Hepatocyte (in vitro differentiated cells): ENCODE measurements at regions not wholly inside any gene's neighbourhood (a gene's known extent, or its start where the extent isn't known, plus 50 kb on each side); places are given as distances from the start of the nearest gene placed in this dataset.

Source experiments
- DNase-seq: peaks from one replicate; pipeline ENCODE4 v3.0.0-alpha.2; 2016; ENCODE audit warnings: low spot score
- H2AFZ ChIP-seq: fragments of 200-600 bp; sonication (generic); 2 replicates; pipeline ENCODE4 v1.6.0; 2016; ENCODE audit warnings: antibody characterized with exemption, mild to moderate bottlenecking
- H3K27ac ChIP-seq: fragments of 200-600 bp; sonication (generic); 2 replicates; pipeline ENCODE4 v1.5.1; 2016; ENCODE audit warnings: mild to moderate bottlenecking
- H3K27me3 ChIP-seq: fragments of 200-600 bp; sonication (generic); 2 replicates; pipeline ENCODE4 v1.6.1; 2016
- H3K36me3 ChIP-seq: fragments of 200-600 bp; sonication (generic); replicated peaks from 2 replicates; pipeline ENCODE4 v1.5.1; 2016; ENCODE audit warnings: low read depth; ENCODE audit not compliant: insufficient read depth
- H3K4me1 ChIP-seq: fragments of 200-600 bp; sonication (generic); 2 replicates; pipeline ENCODE4 v1.5.1; 2016; ENCODE audit warnings: mild to moderate bottlenecking, moderate library complexity; ENCODE audit not compliant: insufficient read depth
- H3K4me2 ChIP-seq: fragments of 200-600 bp; sonication (generic); 2 replicates; pipeline ENCODE4 v1.6.0; 2016
- H3K4me3 ChIP-seq: fragments of 200-600 bp; sonication (generic); 2 replicates; pipeline ENCODE4 v1.5.1; 2016; ENCODE audit warnings: mild to moderate bottlenecking
- H3K79me2 ChIP-seq: fragments of 200-600 bp; sonication (generic); 2 replicates; pipeline ENCODE4 v1.6.0; 2017; ENCODE audit warnings: mild to moderate bottlenecking
- H3K9me2 ChIP-seq: fragments of 200-600 bp; sonication (generic); replicated peaks from 2 replicates; pipeline ENCODE4 v1.6.0; 2017; ENCODE audit warnings: mild to moderate bottlenecking; ENCODE audit not compliant: insufficient read depth
- H3K9me3 ChIP-seq: fragments of 200-600 bp; sonication (generic); 2 replicates; pipeline ENCODE4 v1.5.1; 2016; ENCODE audit warnings: low read depth, mild to moderate bottlenecking
- H4K20me1 ChIP-seq: fragments of 200-600 bp; sonication (generic); 2 replicates; pipeline ENCODE4 v1.6.0; 2016; ENCODE audit warnings: mild to moderate bottlenecking; ENCODE audit not compliant: insufficient read depth, poor library complexity, severe bottlenecking
- CTCF ChIP-seq: fragments of 200-600 bp; sonication (generic); IDR thresholded peaks from 2 replicates; pipeline ENCODE4 v1.5.1; 2016; ENCODE audit warnings: antibody characterized with exemption, mild to moderate bottlenecking; ENCODE audit not compliant: poor library complexity
- EZH2 ChIP-seq: fragments of 200-600 bp; sonication (generic); IDR thresholded peaks from 2 replicates; pipeline ENCODE4 v1.6.1; 2016; ENCODE audit warnings: antibody characterized with exemption, mild to moderate bottlenecking, borderline replicate concordance
- EZH2phosphoT487 ChIP-seq: fragments of 200-600 bp; sonication (generic); IDR thresholded peaks from one replicate; pipeline ENCODE4 v1.6.1; 2018; ENCODE audit warnings: antibody characterized with exemption, mild to moderate bottlenecking, low read depth, moderate library complexity; ENCODE audit not compliant: unreplicated experiment, severe bottlenecking
- WGBS: methylation state at CpG from one replicate; pipeline ENCODE4 v1.1.6; 2016; ENCODE audit warnings: low lambda C conversion rate; ENCODE audit errors: missing lambda C conversion rate; 5-methylcytosine and 5-hydroxymethylcytosine counted together

- TF ChIP-seq CTCF, result no peak
- TF ChIP-seq EZH2phosphoT487, result no peak
- no peak for TF ChIP-seq EZH2
- no peaks in the 10 kb centered on the region for H3K79me2 ChIP-seq
- H3K9me2 ChIP-seq, result no peaks in the 10 kb centered on the region
- no peak overlapping the region for H3K27ac ChIP-seq
- H3K27me3 ChIP-seq, result no peaks in the 10 kb centered on the region
- no peaks in the 10 kb centered on the region for H3K36me3 ChIP-seq
- H3K4me2 ChIP-seq, result no peak overlapping the region
- no peak overlapping the region for H2AFZ ChIP-seq
- H3K4me3 ChIP-seq, result no peak overlapping the region
- 58% methylated on average over 1 of the region's 1 CpG for WGBS
- H3K4me1 ChIP-seq, result peaks cover 14% of the 10 kb centered on the region
- peak; percentile 26 for DNase-seq
- no peaks in the 10 kb centered on the region for H4K20me1 ChIP-seq
- H3K9me3 ChIP-seq, result no peaks in the 10 kb centered on the region
Measured at GRCh38 chr2:167787021-167787420, 460.4 kb downstream of the STK39 start.

GRCh38 chr2:167785606-167786216 is 461.7 kb downstream of the STK39 start:
- no peak for TF ChIP-seq CTCF
- TF ChIP-seq EZH2phosphoT487, result no peak
- TF ChIP-seq EZH2, result no peak
- Histone ChIP-seq H3K9me2 (no peaks in the 10 kb centered on the region), H2AFZ (no peak overlapping the region), H3K79me2 (no peaks in the 10 kb centered on the region), H3K27ac (no peak overlapping the region), H3K4me3 (no peak overlapping the region), H3K4me1 (peaks cover 14% of the 10 kb centered on the region), H3K4me2 (no peak overlapping the region), H3K9me3 (no peaks in the 10 kb centered on the region), H3K27me3 (no peaks in the 10 kb centered on the region), H4K20me1 (no peaks in the 10 kb centered on the region), H3K36me3 (no peaks in the 10 kb centered on the region)
- DNase-seq, result no peak
- 78% methylated on average over 6 of the region's 6 CpGs for WGBS

- Histone ChIP-seq H4K20me1 (no peaks in the 10 kb centered on the region), H3K36me3 (no peaks in the 10 kb centered on the region), H3K4me1 (peaks cover 14% of the 10 kb centered on the region), H3K27me3 (peaks cover 3% of the 10 kb centered on the region), H3K79me2 (no peaks in the 10 kb centered on the region), H3K9me3 (no peaks in the 10 kb centered on the region), H3K9me2 (no peaks in the 10 kb centered on the region), H3K27ac (no peak overlapping the region), H3K4me2 (no peak overlapping the region), H3K4me3 (no peak overlapping the region), H2AFZ (no peak overlapping the region)
- 57% methylated on average over 3 of the region's 3 CpGs for WGBS
- TF ChIP-seq EZH2, result no peak
- no peak for TF ChIP-seq EZH2phosphoT487
- TF ChIP-seq CTCF, result no peak
- no peak for DNase-seq
Measured at GRCh38 chr2:167784084-167784425, 463.3 kb downstream of the STK39 start.
